HG03354 (cell line): ENCODE measurements at regions not wholly inside any gene's neighbourhood (a gene's known extent, or its start where the extent isn't known, plus 50 kb on each side); places are given as distances from the start of the nearest gene placed in this dataset.

Experiments
- ATAC-seq: cut with Tn5 transposase; IDR thresholded peaks from one replicate; pipeline ENCODE4 v1.9.1; 2021; ENCODE audit warnings: mild to moderate bottlenecking; ENCODE audit not compliant: unreplicated experiment, poor library complexity, severe bottlenecking

DNA sequence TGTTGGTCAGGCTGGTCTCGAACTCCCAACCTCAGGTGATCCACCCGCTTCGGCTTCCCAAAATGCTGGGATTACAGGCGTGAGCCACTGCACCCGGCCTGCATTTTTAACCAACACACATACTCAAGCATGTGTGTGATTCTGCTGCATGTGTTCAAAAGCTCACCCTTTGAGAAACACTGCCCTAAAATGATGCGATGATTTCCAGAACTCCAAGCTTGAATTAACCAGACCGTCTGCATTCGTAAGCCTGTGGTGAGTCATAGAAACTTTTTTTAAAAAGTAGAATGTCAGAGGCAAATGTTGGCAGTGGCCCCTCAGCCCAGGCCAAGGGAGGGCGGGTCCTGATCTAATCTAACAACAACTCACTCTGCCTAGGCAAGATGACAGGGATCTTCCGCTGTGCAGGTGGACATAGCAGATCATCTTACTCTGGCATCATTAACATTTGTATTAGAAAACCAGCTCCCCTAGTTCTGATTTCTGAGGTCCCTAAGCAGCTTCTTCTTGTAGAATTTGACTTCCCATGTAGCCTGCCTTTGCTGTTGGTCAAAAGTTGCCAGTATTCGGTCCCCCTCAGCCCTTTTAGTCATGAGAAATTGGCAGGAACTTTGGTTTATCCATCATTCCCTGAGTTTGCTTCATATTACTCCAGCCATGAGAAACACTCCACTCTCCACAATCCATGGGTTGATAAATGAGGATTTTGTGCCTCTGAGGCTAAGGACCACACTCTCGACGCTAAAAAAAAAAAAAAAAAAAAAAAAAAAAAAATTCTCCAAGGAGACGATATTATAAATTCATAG, 190.4 kb downstream of the SKIDA1 start:
- no peak for ATAC-seq

DNA sequence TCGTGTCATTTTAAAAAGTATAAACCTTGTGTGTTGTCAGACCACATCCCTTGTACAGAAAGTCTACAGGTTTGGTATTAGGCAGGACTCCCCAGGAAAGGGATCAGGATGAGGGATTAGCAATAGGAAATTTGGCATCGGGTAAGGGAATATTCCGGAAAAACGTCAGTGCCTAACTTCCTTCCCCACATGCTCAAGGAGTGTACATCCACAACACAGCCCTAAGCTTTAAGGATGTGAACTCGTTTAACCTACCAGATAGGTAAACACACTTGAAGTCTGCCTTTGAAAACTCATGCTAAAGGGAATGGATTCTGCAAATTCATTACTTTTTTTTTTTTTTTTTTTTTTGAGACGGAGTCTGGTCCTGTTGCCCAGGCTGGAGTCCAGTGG, 194.9 kb downstream of the SKIDA1 start:
- no peak for ATAC-seq

GRCh38 chr10:21329995-21330627, 195.4 kb downstream of the SKIDA1 start:
- ATAC-seq, result no peak

GRCh38 chr10:21327289-21327993, 198.0 kb downstream of the SKIDA1 start:
- no peak for ATAC-seq

DNA sequence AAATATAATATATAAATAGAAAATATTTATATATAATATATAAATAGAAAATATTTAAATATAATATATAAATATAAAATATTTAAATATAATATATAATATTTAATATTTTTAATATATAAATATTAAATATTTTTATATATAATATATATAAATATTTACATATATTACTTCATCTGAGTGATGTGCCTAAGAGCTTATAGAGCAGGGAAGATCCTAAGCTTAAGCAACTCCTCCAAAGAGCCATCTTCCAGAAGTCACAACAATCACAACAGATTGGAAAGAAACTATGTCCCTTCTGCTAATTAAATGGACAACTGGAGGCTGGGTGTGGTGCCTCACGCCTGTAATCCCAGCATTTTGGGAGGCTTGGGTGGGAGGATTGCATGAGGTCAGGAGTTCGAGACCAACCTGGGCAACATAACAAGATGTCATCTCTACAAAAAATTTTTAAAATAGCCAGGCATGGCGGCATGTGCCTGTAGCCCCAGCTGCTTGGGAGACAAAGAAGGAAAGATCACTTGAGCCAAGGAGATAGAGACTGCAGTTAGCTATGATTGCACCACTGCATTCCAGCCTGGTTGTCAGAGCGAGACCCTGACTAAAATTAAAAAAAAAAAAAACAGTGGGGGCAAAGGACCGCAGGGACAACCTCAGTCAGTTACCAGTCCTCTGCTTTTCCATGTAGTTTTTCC, 198.7 kb downstream of the SKIDA1 start:
- ATAC-seq, result no peak

DNA sequence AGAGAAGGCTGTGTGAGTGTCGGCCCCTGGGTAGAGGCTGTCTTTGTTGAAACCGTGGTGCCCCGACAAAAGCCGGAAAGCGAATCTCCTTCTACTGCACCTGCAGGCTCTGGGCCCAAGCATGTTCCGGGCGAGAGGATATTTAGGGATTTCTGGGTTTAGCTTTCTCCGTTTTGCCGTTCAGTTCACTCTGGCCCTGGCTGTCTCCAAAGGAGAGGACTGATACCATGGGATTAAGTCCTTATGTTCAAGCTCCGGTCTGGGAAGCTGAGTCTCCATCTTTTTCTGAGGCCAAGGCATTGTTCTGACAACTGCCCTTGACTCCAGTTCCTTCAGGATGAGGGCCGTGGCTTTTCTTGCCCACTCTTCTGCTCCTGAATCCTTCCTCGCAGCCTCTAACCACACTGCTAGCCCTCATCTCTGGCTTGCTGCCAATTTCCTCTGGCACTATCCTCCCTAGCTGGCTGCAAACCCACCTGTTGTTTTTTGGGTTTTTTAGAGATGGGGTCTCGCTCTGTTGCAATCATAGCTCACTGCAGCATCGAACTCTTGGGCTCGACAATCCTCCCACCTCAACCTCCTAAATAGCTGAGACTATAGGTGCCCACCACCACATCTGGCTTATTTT, 206.8 kb downstream of the SKIDA1 start:
- ATAC-seq, result no peak

DNA sequence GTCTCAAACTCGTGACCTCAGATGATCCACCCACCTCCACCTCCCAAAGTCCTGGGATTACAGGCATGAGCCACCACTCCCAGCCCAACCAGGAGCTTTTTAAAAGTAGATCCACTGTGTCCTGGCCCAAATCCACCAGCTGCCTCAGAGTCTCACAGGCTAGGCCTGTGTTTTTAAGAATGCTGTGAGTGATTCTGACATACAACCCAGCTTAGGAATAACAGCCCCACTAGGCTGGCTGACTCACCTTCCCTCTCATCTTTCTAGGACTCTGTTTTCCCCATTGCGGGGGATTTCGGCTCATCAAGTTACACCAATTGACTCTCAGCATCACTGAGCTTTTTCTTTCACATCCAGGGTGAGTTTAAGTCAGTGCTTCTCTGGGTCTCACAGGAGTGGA, 207.6 kb downstream of the SKIDA1 start:
- ATAC-seq, result no peak

GRCh38 chr10:21315645-21316220, 209.7 kb downstream of the SKIDA1 start:
- ATAC-seq, result no peak

- ATAC-seq, result no peak
Measured at GRCh38 chr10:21314906-21315644, 210.4 kb downstream of the SKIDA1 start.

DNA sequence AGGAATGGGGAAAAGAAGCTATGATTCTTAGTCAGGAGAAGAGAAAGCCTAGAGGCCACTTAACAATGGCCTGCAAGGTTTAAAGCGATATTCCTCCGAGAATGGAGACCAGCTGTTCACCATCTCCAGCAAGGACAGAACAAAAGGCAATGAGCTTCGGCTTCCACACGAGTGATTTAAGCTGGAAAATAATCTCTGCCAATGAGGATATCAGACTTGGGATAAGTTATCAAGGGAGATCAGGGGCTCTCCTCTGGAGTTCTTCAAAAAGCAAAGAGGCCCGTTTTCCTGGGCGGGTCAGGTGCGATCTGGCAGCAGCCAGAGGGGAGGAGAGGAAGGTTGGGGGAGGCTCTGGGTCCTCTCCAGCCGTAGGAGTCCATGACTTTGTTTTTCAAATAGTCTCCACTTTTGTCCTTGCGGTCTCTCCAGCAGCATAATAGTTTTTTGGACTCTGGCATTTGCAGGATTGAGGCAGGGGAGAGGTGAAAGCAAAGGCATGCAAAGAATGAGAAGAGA, 211.3 kb downstream of the SKIDA1 start:
- no peak for ATAC-seq

DNA sequence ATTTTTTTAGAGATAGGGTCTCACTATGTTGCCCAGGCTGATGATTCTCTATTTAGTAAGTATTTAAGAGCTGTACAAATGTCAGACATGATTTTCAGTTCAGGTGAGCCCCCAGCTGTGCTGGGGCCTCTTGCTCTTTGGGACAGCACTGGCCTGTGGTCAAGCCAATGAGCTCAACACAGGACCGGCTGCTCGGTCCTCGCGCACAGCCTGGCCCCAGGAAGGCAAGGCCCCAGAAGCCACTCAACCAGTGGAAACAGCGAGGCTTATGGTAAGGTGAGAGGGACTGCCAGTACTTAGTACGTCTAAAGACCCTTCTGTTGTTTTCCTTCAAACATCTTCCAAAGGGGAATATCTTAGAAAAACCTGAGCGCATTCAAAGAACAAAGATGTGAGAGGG, 211.8 kb downstream of the SKIDA1 start:
- no peak for ATAC-seq

DNA sequence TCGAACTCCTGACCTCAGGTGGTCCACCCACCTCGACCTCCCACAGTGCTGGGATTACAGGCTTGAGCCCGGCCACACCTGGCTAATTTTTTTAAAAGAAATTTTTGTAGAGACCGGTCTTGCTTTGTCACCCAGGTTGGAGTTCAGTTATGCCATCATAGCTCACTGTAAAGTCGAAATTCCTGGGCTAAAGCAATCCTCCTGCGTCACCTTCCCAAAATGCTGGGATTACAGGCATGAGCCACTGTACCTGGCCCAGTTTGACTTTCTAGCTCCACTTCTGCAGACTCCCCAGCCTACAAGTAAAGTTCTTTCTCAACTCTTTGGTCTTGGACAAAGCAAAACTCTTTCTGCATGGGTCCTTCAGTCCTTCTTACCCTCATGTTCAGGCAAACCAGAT, 214.1 kb downstream of the SKIDA1 start:
- ATAC-seq, result no peak

DNA sequence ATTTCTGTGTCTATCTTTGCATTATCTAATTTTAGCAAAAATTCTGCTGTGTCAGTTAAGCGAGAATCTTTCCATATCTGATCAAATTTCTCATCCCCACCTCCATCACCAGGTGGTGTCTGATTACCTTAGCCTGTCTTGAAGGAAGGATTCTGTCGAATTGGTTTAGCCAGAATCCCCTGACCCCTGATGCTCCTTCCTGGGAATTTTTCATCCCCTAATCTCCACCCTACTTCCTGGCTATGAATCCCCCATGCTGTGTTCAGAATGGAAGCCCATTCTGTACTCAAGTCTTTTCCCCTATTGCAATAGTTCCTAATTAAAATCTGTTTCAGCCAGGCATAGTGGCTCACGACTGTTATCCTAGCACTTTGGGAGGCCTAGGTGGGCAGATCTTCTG, 216.1 kb downstream of the SKIDA1 start:
- no peak for ATAC-seq

GRCh38 chr10:21308946-21309345, 216.5 kb downstream of the SKIDA1 start:
- no peak for ATAC-seq

DNA sequence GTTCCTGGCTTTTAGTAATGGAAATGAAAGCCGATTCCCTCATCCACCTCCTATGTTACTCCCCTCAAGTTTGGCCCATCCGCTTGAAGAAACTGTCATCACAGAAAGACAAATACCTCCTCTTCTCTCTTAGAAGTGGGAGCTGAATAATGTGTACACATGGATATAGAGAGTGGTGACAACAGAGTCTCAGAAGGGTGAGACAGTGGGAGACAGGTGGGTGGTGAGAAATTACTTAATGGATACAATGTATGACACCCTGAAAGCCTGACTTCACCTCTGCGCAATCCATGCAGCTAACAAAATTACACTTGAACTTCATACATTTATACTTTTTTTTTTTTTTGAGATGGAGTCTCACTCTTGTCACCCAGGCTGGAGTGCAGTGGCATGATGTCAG, 217.5 kb downstream of the SKIDA1 start:
- ATAC-seq, result no peak

DNA sequence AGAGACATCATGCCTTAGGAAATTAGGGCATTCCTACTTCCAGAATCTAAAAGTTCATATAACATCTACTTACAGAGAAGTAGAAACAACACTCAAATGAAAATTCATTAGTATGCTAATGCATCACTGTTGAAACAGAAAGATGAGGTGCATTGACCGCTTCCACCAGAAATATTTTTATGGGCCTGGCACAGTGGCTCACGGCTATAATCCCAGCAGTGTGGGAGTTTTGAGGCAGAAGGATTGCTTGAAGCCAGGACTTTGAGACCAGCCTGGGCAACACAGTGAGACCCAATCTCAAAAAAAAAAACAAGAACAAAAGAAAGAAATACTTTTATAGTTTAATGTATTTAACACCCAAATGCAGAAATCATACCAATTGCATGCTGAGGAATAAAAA, 220.9 kb downstream of the SKIDA1 start:
- ATAC-seq, result no peak

DNA sequence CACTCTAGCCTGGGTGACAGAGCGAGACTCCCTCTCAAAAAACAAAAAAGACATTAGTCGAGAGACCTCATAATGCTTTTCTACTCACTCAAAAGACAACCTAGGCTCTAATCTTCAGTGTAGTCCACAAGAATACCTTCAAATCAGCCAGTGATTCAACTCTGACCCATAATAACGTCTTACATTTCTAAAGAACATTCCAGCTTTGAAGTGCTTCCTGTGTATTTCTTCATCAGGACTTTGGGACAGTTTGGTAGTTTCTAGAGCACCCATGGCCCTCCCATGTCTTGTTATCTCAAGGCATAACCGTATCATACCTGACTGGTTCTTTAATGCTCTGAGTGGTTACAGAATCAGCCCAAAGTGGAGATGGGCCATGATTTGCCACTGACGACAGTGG, 221.3 kb downstream of the SKIDA1 start:
- ATAC-seq, result no peak

- no peak for ATAC-seq
Measured at GRCh38 chr10:21300551-21300950, 224.9 kb downstream of the SKIDA1 start.

- no peak for ATAC-seq
Measured at GRCh38 chr10:21299330-21299729, 226.2 kb downstream of the SKIDA1 start.
